Fibroblast of skin of right quadriceps (primary cell): ENCODE measurements at regions not wholly inside any gene's neighbourhood (a gene's known extent, or its start where the extent isn't known, plus 50 kb on each side); places are given as distances from the start of the nearest gene placed in this dataset.

Experiments
- DNase-seq: peaks from one replicate; pipeline ENCODE4 v3.0.0-alpha.2; 2013

GRCh38 chr9:776086-776485 lies 65.4 kb upstream of the DMRT1 start:
- no peak for DNase-seq

- no peak for DNase-seq
Observed at GRCh38 chr9:777978-778377, 63.5 kb upstream of the DMRT1 start.

DNA sequence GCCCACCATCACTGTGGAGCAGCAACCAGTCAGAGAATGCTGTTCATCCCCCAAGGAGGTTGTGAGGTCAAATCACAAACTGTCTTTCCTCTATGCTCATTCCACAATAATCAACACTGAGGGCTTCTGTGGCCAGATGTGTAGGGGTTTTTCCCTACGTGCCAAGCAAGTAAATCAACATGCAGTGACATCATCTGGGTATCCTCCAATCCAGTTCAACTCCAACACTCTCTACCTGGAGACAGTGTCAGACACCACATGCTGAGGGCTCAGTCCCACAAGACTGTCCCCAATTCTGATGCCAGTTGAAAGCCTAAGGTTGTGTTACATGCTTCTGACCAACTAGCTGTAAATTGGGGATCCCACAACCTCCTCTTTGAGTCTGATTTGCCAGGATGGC lies 57.3 kb upstream of the DMRT1 start:
- no peak for DNase-seq

- DNase-seq: no peak
Observed at GRCh38 chr9:784916-785315, 56.6 kb upstream of the DMRT1 start.

GRCh38 chr9:785997-786396 lies 55.5 kb upstream of the DMRT1 start:
- no peak for DNase-seq

DNA sequence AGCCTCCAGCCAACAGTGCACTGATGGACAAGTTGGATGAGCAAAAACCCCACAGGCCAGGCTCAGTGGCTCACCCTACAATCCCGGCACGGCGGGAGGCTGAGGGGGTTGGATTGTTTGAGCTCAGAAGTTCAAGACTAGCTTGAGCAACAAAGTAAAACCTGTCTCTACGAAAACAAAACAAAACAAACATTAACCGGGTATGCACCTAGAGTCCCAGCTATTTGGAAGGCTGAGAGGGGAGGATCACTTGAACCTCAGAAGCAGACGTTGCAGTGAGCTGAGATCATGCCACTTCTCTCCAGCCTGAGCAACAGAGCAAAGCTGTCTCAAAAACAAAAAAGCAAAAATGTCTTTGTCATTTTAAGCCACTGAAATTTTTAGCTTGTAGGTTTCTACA lies 55.1 kb upstream of the DMRT1 start:
- no peak for DNase-seq

GRCh38 chr9:788777-789176 lies 52.7 kb upstream of the DMRT1 start:
- no peak for DNase-seq
